ENCODE measurements at regions not wholly inside any gene's neighbourhood (a gene's known extent, or its start where the extent isn't known, plus 50 kb on each side); places are given as distances from the start of the nearest gene placed in this dataset.

- TF ChIP-seq GATA2 (IDR thresholded peaks at IDR 0.05; ENCODE audit: low read depth, low read length): no peak
Measured at GRCh38 chr6:25169961-25170360, 109.2 kb upstream of the CARMIL1 start.

DNA sequence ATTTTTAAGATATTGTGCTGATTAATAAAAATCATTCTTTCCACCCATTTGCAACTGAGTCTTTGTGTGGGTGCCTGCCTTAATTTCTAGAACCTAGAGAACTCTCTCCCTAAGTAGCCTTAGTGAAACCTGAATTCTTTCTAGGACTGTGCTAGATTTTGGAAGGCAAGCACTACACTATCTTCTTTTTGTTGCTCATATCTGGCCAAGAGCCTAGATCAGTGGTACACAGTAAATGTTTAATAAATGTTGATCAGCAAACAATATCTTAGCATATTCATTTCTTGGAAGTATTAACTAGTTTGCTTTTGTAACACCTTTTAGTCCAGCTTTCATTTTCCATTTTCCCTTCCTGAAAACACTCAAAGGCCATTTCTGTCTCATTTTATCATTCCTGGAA is 108.5 kb upstream of the CARMIL1 start:
- TF ChIP-seq GATA3 (IDR thresholded peaks at IDR 0.05; ENCODE audit: low read depth, low read length): no peak

- no peak for TF ChIP-seq GATA2 (IDR thresholded peaks at IDR 0.05; ENCODE audit: low read depth, low read length)
- no peak for TF ChIP-seq GATA3 (IDR thresholded peaks at IDR 0.05; ENCODE audit: low read depth, low read length)
Measured at GRCh38 chr6:25171301-25171700, 107.9 kb upstream of the CARMIL1 start.

- TF ChIP-seq GATA2 (IDR thresholded peaks at IDR 0.05; ENCODE audit: low read depth, low read length) (no peak), GATA3 (IDR thresholded peaks at IDR 0.05; ENCODE audit: low read depth, low read length) (no peak)
Measured at GRCh38 chr6:25172819-25173218, 106.4 kb upstream of the CARMIL1 start.

GRCh38 chr6:25173246-25173645 is 105.9 kb upstream of the CARMIL1 start:
- no peak for TF ChIP-seq GATA3 (IDR thresholded peaks at IDR 0.05; ENCODE audit: low read depth, low read length)
- TF ChIP-seq GATA2 (IDR thresholded peaks at IDR 0.05; ENCODE audit: low read depth, low read length): no peak

DNA sequence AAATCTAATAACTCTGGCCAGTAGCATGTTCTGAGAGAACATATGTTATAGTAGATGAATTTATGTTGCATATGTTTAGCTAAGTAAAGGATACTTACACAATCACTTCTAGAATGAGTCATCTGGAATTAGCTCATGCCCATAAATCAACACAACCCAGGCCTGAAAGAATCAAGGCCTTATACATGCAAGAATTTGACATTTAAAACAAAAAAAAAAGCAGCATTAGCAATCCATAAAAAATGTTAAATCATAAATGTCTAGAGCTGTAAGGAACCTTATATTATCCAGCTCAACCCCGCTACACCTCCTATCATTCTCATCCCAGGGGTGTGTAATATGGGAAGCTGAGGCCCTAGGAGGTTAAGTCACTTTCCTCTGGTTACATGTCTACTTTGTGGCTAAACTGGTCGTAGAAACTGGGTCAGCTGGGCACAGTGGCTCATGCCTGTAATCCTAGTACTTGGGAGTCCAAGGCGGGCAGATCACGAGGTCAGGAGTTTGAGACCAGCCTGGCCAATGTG is 105.2 kb upstream of the CARMIL1 start:
- no peak for TF ChIP-seq GATA3 (IDR thresholded peaks at IDR 0.05; ENCODE audit: low read depth, low read length)
- TF ChIP-seq GATA2 (IDR thresholded peaks at IDR 0.05; ENCODE audit: low read depth, low read length): no peak

DNA sequence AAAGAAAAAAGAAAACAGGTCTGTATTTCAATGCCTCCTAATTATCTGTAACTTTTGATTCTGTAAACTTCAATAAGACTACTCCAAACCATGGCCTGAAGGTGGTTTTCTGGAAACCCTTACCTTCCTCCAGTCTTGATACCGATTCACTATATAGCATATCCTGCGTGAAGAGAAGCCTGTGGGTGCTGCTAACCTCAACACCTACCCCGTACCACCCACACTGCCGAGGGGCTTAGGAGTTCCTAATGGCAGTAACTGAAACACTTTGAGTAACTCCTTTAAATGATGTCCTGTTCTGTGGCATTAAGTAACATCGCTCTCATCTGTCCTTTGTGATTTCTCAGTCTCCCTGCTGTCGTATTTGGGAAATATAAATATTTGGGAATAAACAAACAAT is 104.5 kb upstream of the CARMIL1 start:
- TF ChIP-seq GATA2 (IDR thresholded peaks at IDR 0.05; ENCODE audit: low read depth, low read length) (no peak), GATA3 (IDR thresholded peaks at IDR 0.05; ENCODE audit: low read depth, low read length) (no peak)

DNA sequence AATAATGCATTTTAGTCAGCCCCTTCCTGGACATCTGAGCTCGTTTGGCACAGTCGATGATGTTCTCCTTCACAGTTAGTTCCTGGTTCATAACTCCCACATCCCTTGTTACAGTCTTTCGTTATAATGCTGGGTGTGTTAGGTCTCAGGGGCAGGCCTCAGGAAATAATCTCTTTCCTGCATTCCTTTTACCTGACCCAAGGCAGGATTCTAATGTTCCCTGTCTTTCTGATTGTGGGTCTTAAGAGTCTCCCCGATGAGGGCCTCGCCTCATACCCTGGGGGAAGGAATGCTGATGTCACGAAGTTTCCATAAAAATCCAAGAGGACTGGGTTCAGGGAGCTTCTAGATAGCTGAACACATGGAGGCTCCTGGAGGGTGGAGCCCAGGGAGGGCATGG is 104.0 kb upstream of the CARMIL1 start:
- TF ChIP-seq GATA3 (IDR thresholded peaks at IDR 0.05; ENCODE audit: low read depth, low read length) (no peak), GATA2 (IDR thresholded peaks at IDR 0.05; ENCODE audit: low read depth, low read length) (no peak)

DNA sequence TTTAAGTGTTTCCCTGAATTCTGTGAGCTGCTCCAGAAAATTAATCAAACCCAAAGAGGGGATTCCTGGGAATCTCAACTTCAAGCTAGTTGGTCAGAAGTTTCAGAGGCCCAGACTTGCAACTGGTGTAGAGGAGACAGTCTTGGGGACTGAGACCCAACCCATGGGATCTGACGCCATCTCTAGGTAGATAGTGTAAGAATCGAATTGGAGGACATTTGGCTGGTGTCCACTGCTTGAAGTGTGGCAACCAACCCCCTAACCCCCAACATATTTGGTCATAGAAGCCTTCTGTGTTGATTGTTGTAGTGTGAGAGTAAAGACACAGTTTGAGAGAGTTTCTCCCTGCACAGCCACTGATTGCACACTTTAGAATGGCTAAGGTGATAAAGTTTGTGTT is 103.5 kb upstream of the CARMIL1 start:
- TF ChIP-seq GATA3 (IDR thresholded peaks at IDR 0.05; ENCODE audit: low read depth, low read length): no peak
- no peak for TF ChIP-seq GATA2 (IDR thresholded peaks at IDR 0.05; ENCODE audit: low read depth, low read length)

DNA sequence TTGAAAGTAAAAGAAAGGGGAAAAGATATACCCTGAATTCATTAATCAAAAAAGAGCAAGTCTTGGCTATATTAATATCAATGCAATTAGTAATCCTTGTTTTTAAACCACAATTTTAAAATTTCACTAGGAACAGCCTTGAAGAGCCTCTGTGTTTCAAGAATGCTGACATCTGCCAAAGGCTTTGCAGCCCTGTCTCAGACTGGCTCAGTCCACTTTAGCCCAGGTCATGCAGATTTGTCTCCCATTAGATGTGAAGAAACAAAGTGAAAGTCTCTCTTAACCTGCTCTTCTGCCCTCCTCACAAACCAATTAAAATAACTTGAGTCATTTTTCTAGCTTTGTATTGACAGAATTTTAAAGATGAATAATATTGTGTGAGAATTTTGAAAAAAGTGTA is 102.7 kb upstream of the CARMIL1 start:
- TF ChIP-seq GATA3 (IDR thresholded peaks at IDR 0.05; ENCODE audit: low read depth, low read length) (no peak), GATA2 (IDR thresholded peaks at IDR 0.05; ENCODE audit: low read depth, low read length) (no peak)

DNA sequence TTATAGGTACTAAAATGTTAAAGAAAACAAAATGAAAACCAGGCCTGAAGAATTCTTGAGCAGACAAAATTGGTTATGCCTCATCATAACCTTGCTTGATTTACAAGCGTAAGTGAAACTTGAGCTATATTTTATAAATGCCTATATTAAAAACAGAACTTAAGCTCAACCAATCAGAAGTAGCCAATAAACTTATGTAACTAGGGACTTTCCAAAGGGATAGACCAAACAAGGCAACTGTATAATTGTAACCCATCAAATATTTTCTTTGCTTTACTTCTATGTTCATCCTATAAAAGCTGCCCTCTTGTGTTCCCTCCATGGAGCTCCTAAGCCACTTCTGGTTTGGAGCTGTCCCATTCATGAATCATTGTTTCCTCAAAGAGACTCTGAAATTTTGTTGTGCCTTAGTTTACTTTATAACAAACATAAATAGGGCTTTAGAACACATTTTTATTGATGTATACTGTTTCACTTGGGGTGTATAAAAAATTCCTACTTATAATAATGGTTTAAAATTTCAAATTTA is 101.6 kb upstream of the CARMIL1 start:
- TF ChIP-seq GATA3 (IDR thresholded peaks at IDR 0.05; ENCODE audit: low read depth, low read length) (no peak), GATA2 (IDR thresholded peaks at IDR 0.05; ENCODE audit: low read depth, low read length) (no peak)

- TF ChIP-seq GATA2 (IDR thresholded peaks at IDR 0.05; ENCODE audit: low read depth, low read length) (no peak), GATA3 (IDR thresholded peaks at IDR 0.05; ENCODE audit: low read depth, low read length) (no peak)
Measured at GRCh38 chr6:25178336-25179035, 100.7 kb upstream of the CARMIL1 start.

- TF ChIP-seq GATA2 (IDR thresholded peaks at IDR 0.05; ENCODE audit: low read depth, low read length) (no peak), GATA3 (IDR thresholded peaks at IDR 0.05; ENCODE audit: low read depth, low read length) (no peak)
Measured at GRCh38 chr6:25179051-25179778, 100.0 kb upstream of the CARMIL1 start.

- TF ChIP-seq GATA3 (IDR thresholded peaks at IDR 0.05; ENCODE audit: low read depth, low read length) (no peak), GATA2 (IDR thresholded peaks at IDR 0.05; ENCODE audit: low read depth, low read length) (no peak)
Measured at GRCh38 chr6:25180630-25181349, 98.4 kb upstream of the CARMIL1 start.
